H7 (cell line): ENCODE measurements at regions not wholly inside any gene's neighbourhood (a gene's known extent, or its start where the extent isn't known, plus 50 kb on each side); places are given as distances from the start of the nearest gene placed in this dataset.
"Not testable (repeated sequence)": the region's sequence is repeated elsewhere in the genome, so short reads cannot be mapped to it uniquely, and the experiment has no call there.

Experiments used
- DNase-seq: peaks from one replicate; pipeline ENCODE4 v3.0.0; 2012
- H3K27me3 ChIP-seq: 2 replicates; pipeline ENCODE4 v1.6.0; 2011; ENCODE audit warnings: mild to moderate bottlenecking, low read length; ENCODE audit not compliant: control insufficient read depth, insufficient read depth
- H3K36me3 ChIP-seq: replicated peaks from 2 replicates; pipeline ENCODE4 v1.5.1; 2011; ENCODE audit warnings: low read length; ENCODE audit not compliant: control insufficient read depth, insufficient read depth
- H3K4me3 ChIP-seq: 2 replicates; pipeline ENCODE4 v1.5.1; 2011; ENCODE audit warnings: low read depth, mild to moderate bottlenecking, control low read depth, low read length, moderate library complexity; ENCODE audit not compliant: insufficient read depth

DNA sequence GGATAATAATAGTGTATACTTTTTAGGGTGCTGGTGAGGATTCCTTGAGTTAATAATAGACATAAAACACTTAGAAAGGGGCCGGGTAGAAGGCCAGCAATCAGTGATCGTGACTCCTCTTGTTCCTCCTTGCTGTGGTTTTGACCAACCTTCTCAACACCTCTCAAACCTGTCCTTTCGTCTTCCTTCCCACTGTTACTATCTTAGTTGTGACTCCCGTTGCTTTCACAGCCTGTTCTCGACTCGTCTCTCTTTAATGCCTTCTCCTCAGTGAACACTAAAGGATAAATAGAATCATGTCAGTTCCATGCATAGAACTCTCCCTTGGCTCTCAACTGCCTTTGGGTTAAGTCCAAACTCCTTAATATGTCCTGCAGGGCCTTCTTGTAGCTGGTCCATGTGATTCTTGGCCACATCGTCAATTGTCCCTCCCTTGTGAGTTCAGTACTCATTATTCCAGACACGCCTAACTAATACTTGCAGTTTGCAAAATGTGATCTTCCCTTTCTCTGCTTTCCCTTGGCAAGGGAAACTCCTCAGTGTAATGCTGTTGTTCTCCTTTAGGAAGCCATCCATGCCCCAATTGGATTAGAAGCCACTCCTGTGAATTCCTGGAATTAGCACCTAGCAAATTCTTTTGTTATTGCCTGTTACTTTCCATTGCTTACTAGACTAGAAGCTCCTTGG lies 164.9 kb downstream of the UTRN start:
- Histone ChIP-seq H3K36me3 (peaks cover 3% of the 10 kb centered on the region), H3K4me3 (no peak overlapping the region), H3K27me3 (no peaks in the 10 kb centered on the region)
- DNase-seq, result no peak

DNA sequence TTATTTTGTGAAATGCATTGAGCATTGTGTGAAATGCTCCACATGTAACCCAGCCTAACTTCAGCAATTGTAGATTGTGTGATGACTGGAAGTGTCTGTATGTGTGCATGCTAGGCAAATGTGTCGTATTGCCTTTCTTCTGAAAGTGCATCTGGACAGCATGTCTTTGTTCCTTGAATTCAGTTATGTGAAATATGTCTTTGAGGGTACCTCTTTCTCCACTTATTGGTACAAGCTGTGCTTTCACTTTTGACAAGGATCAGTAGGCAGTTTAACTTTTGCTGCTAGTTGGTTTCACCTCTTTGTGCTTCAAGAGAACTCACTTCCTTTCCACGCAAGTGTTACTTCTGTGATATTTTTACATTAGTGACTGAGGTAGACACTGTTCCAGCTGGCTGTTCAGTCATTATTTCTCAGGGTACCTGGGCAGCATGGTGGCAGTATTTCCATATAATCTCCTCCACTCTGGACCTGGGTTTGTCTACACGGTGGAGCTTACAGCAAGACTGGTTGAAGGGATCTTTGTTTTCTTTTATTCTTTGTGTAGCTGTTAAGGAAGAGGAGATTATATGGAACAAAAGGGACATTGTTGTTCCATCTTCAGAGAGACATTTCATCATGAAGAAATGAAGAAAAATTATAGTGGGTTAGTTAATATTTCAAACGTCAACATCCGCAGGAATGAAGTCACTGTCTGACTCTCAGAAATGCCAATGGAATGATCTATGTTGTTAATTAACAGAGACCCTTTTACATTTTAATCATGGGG lies 175.4 kb downstream of the UTRN start:
- H3K4me3 ChIP-seq, result no peak overlapping the region

DNA sequence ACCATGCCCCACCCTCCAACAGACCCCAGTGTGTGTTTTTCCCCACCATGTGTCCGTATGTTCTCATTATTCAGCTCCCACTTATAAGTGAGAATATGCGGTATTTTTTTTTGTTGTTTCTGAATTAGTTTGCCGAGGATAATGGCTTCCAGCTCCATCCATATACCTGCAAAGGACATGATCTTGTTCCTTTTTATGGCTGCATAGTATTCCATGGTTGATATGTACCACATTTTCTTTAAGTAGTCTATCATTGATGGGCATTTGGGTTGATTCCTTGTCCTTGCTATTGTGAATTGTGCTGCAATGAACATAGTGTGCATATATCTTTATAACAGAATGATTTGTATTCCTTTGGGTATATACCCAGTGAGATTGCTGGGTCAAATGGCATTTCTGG lies 176.9 kb downstream of the UTRN start:
- peaks cover 3% of the 10 kb centered on the region for H3K36me3 ChIP-seq
- no peaks in the 10 kb centered on the region for H3K27me3 ChIP-seq

More for the DNA sequence above, 175.4 kb downstream of the UTRN start:
- H3K27me3 ChIP-seq, result no peaks in the 10 kb centered on the region
- no peak for DNase-seq
- H3K36me3 ChIP-seq, result peaks cover 3% of the 10 kb centered on the region

GRCh38 chr6:144466716-144467115 lies 181.6 kb downstream of the UTRN start:
- no peaks in the 10 kb centered on the region for H3K27me3 ChIP-seq
- peaks cover 1% of the 10 kb centered on the region; the same call in 1 of the 2 replicates for H3K36me3 ChIP-seq
- H3K4me3 ChIP-seq, result no peak overlapping the region
- DNase-seq, result no peak

More for the DNA sequence above, 176.9 kb downstream of the UTRN start:
- DNase-seq, result no peak
- no peak overlapping the region for H3K4me3 ChIP-seq

DNA sequence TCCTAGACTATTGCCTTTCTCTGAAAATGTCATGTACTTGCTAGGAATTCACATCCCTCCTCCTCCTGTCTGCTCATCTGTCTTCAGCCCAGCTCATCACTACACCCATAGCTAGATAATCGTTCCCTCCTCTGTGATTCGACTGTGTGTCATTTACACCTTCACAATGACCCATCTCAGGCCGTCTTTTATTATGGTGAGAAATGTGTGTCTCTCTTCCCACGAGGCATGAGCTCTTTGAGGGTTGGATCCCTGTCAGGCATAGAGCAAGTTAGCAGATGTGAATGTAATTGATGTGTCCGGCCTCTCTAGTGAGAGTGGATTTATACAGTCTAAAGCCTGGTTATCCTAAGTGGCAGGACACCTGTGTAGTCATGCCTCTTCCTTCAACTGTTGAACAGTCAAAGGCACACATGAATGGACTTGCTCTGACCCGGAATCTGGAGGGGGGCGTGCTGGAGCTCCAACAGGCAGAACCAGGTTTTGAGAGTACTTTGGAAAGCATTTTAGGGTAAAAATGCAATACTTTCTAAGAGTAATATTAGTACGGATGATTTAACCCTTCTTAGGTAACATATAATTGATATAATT lies 182.1 kb downstream of the UTRN start:
- Histone ChIP-seq H3K4me3 (no peak overlapping the region), H3K36me3 (peaks cover 1% of the 10 kb centered on the region; the same call in 1 of the 2 replicates), H3K27me3 (no peaks in the 10 kb centered on the region)
- DNase-seq, result peak; percentile 16

GRCh38 chr6:144467921-144468320 lies 182.8 kb downstream of the UTRN start:
- Histone ChIP-seq H3K36me3 (peaks cover 1% of the 10 kb centered on the region; the same call in 1 of the 2 replicates), H3K27me3 (no peaks in the 10 kb centered on the region), H3K4me3 (no peak overlapping the region)
- DNase-seq, result no peak

- DNase-seq, result no peak
- Histone ChIP-seq H3K4me3 (no peak overlapping the region), H3K36me3 (peaks cover 1% of the 10 kb centered on the region; the same call in 1 of the 2 replicates), H3K27me3 (no peaks in the 10 kb centered on the region)
These were observed 183.6 kb downstream of the UTRN start for GRCh38 chr6:144468709-144469108.

- H3K4me3 ChIP-seq, result no peak overlapping the region
- DNase-seq, result no peak
- peaks cover 1% of the 10 kb centered on the region; the same call in 1 of the 2 replicates for H3K36me3 ChIP-seq
- H3K27me3 ChIP-seq, result no peaks in the 10 kb centered on the region
These were observed 184.0 kb downstream of the UTRN start for GRCh38 chr6:144469144-144469575.

DNA sequence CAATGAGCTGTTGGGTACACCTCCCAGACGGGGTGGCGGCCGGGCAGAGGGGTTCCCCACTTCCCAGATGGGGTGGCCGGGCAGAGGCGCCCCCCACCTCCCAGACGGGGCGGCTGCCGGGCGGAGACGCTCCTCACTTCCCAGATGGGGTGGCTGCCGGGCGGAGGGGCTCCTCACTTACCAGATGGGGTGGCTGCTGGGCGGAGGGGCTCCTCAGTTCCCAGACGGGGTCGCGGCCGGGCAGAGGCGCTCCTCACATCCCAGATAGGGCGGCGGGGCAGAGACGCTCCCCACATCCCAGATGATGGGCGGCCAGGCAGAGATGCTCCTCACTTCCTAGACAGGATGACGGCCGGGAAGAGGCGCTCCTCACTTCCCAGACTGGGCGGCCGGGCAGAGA lies 185.1 kb downstream of the UTRN start:
- not testable (repeated sequence) for H3K36me3 ChIP-seq, H3K27me3 ChIP-seq, H3K4me3 ChIP-seq, DNase-seq

DNA sequence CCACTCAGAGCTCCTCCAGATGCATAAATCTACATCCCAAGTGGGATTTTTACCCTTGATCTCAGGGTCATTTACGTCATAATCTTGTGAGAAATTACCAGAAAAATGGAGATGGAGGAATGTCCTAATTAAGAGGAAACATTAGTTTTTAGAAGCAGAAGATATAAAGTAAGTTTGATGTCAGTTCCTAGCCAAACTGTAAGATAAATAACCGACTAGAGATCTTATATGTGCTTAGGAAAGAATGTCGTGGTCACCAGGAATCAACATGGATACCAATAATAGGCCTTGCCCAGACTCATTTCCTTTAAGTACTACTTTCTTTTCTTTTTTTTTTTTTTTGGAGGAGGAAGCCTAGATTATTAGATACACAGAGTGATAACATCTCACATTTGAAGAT lies 186.9 kb downstream of the UTRN start:
- DNase-seq, result no peak
- H3K27me3 ChIP-seq, result no peaks in the 10 kb centered on the region
- peaks cover 3% of the 10 kb centered on the region for H3K36me3 ChIP-seq
- H3K4me3 ChIP-seq, result no peak overlapping the region

DNA sequence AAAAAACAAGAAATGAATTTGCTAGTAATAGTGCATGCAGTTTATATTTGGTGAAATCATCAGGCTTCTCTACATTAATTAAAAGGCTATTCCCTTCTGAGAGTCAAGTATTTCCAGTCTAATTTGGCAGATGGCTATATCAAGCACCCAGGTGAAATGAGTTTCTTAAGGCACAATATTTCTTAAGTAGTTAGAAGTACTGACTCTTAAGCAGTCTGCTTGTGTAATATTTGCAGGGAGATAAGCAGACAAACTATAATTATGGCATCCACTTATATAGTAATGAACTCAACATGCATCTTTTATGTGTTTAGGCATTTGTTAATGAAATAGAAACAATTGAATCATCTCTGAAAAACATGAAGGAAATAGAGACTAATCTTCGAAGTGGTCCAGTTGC lies 189.2 kb downstream of the UTRN start:
- Histone ChIP-seq H3K36me3 (peaks cover 3% of the 10 kb centered on the region), H3K27me3 (no peaks in the 10 kb centered on the region), H3K4me3 (no peak overlapping the region)
- DNase-seq, result no peak

DNA sequence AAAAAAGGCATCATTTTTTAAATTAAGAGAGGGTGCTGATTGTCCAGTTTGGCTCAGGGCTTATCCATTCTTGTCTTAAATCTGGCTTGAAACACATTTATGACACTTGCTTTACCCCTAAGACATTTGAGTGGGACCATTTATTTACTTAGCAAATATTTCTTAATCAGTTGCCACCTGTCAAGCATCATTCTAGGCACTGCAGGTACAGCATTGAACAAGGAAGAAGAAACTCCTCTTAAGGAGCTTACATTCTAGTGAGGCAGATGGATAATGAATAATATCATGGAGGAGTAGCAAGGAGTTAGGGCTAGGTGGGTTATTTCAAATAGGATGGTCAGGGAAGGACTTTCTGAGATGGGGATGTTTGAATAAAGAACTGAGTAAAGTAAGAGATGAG lies 189.8 kb downstream of the UTRN start:
- Histone ChIP-seq H3K36me3 (peaks cover 4% of the 10 kb centered on the region), H3K4me3 (no peak overlapping the region), H3K27me3 (no peaks in the 10 kb centered on the region)
- no peak for DNase-seq

GRCh38 chr6:144475411-144475810 lies 190.3 kb downstream of the UTRN start:
- no peak for DNase-seq
- H3K27me3 ChIP-seq, result no peaks in the 10 kb centered on the region
- H3K36me3 ChIP-seq, result peaks cover 5% of the 10 kb centered on the region
- no peak overlapping the region for H3K4me3 ChIP-seq

- H3K4me3 ChIP-seq, result no peak overlapping the region
- peaks cover 5% of the 10 kb centered on the region for H3K36me3 ChIP-seq
- H3K27me3 ChIP-seq, result no peaks in the 10 kb centered on the region
- no peak for DNase-seq
These were observed 191.2 kb downstream of the UTRN start for GRCh38 chr6:144476286-144476685.

DNA sequence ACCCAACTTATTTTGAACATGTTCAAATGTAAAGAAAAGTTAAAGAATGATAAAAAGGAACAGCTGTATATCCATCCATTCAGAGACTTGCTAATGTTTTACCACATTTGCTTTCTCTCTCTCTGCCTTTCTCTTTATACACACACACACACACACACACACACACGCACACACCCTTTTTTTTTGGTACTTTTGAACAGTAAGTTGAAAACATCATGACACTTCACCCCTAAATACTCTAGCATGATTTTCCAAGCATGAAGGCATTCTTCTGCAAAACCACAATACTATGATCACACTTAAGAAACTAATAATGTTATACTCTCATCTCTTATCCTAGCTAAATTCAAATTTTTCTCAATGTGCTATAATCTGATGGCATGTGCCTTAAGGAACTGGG lies 192.3 kb downstream of the UTRN start:
- DNase-seq, result no peak
- peaks cover 5% of the 10 kb centered on the region for H3K36me3 ChIP-seq
- H3K27me3 ChIP-seq, result no peaks in the 10 kb centered on the region
- H3K4me3 ChIP-seq, result no peak overlapping the region
